Astrocyte (in vitro differentiated cells and primary cell): ENCODE measurements at regions not wholly inside any gene's neighbourhood (a gene's known extent, or its start where the extent isn't known, plus 50 kb on each side); places are given as distances from the start of the nearest gene placed in this dataset.

Source experiments
- DNase-seq: peaks from one replicate; pipeline ENCODE4 v3.0.0-alpha.2; 2010; ENCODE audit warnings: low read depth
- FAIRE-seq: peaks from 2 replicates; lab custom pipeline; 2011; peaks lifted over from hg19 to GRCh38; lab: Jason Lieb, UNC
- H2AFZ ChIP-seq: 2 replicates; pipeline ENCODE4 v1.6.0; 2012; ENCODE audit warnings: low read depth, low read length, inconsistent platforms
- H3K27ac ChIP-seq: 2 replicates; pipeline ENCODE4 v1.5.1; 2011; ENCODE audit warnings: low read depth, low read length, inconsistent platforms
- H3K27me3 ChIP-seq: 2 replicates; pipeline ENCODE4 v1.6.0; 2011; ENCODE audit warnings: low read length, inconsistent platforms; ENCODE audit not compliant: insufficient read depth
- H3K36me3 ChIP-seq: 2 replicates; pipeline ENCODE4 v1.5.1; 2011; ENCODE audit warnings: low read length, inconsistent platforms; ENCODE audit not compliant: insufficient read depth
- H3K4me1 ChIP-seq: 2 replicates; pipeline ENCODE4 v1.5.1; 2011; ENCODE audit warnings: low read length, inconsistent platforms; ENCODE audit not compliant: insufficient read depth
- H3K4me2 ChIP-seq: 2 replicates; pipeline ENCODE4 v1.6.0; 2012; ENCODE audit warnings: low read length, inconsistent platforms
- H3K4me3 ChIP-seq: 2 replicates; pipeline ENCODE4 v1.5.1; 2011; ENCODE audit warnings: low read depth, mild to moderate bottlenecking, low read length, inconsistent platforms; ENCODE audit not compliant: insufficient read depth
- H3K79me2 ChIP-seq: 2 replicates; pipeline ENCODE4 v1.6.0; 2012; ENCODE audit warnings: mild to moderate bottlenecking, low read length, inconsistent platforms; ENCODE audit not compliant: insufficient read depth
- H3K9ac ChIP-seq: 2 replicates; pipeline ENCODE4 v1.6.0; 2012; ENCODE audit warnings: mild to moderate bottlenecking, low read length, inconsistent platforms
- H3K9me3 ChIP-seq: 2 replicates; pipeline ENCODE4 v1.5.1; 2012; ENCODE audit warnings: low read depth, mild to moderate bottlenecking, low read length, inconsistent platforms; ENCODE audit not compliant: insufficient read depth
- H4K20me1 ChIP-seq: 2 replicates; pipeline ENCODE4 v1.6.0; 2012; ENCODE audit warnings: low read length, inconsistent platforms; ENCODE audit not compliant: insufficient read depth
- H3K27ac Mint-ChIP-seq: one replicate; pipeline ENCODE4 v1.8.0; 2021; ENCODE audit warnings: mild to moderate bottlenecking, mixed read lengths; ENCODE audit not compliant: unreplicated experiment
- H3K27me3 Mint-ChIP-seq: one replicate; pipeline ENCODE4 v1.8.0; 2021; ENCODE audit warnings: low read depth, mixed read lengths; ENCODE audit not compliant: unreplicated experiment
- H3K36me3 Mint-ChIP-seq: one replicate; pipeline ENCODE4 v1.8.0; 2021; ENCODE audit warnings: low read depth, mixed read lengths; ENCODE audit not compliant: unreplicated experiment
- H3K4me1 Mint-ChIP-seq: one replicate; pipeline ENCODE4 v1.8.0; 2021; ENCODE audit warnings: low read depth, mixed read lengths; ENCODE audit not compliant: unreplicated experiment
- H3K4me3 Mint-ChIP-seq: one replicate; pipeline ENCODE4 v1.8.0; 2021; ENCODE audit warnings: mild to moderate bottlenecking, moderate library complexity, mixed read lengths; ENCODE audit not compliant: unreplicated experiment
- H3K9me3 Mint-ChIP-seq: one replicate; pipeline ENCODE4 v1.8.0; 2021; ENCODE audit warnings: mild to moderate bottlenecking, mixed read lengths; ENCODE audit not compliant: unreplicated experiment
- CTCF ChIP-seq: IDR thresholded peaks from 2 replicates; pipeline ENCODE4 v1.5.1; 2011; ENCODE audit warnings: low read depth, mild to moderate bottlenecking, inconsistent platforms, low read length, moderate library complexity; ENCODE audit not compliant: insufficient read depth
- EZH2 ChIP-seq: IDR thresholded peaks from 2 replicates; pipeline ENCODE4 v1.6.1; 2012; ENCODE audit warnings: mild to moderate bottlenecking, low read length, inconsistent platforms; ENCODE audit not compliant: insufficient read depth

GRCh38 chr12:92543359-92543758, 159.4 kb upstream of the PLEKHG7 start:
- Histone ChIP-seq H4K20me1 (no peaks in the 10 kb centered on the region), H3K4me3 (no peak overlapping the region), H3K9me3 (no peaks in the 10 kb centered on the region), H3K27me3 (no peaks in the 10 kb centered on the region), H3K9ac (no peak overlapping the region), H3K4me2 (no peak overlapping the region), H2AFZ (no peak overlapping the region), H3K4me1 (peaks cover 12% of the 10 kb centered on the region), H3K36me3 (no peaks in the 10 kb centered on the region), H3K27ac (no peak overlapping the region), H3K79me2 (no peaks in the 10 kb centered on the region)
- Mint-ChIP-seq H3K27me3 (no peaks in the 10 kb centered on the region), H3K36me3 (no peaks in the 10 kb centered on the region), H3K4me1 (peaks cover 19% of the 10 kb centered on the region), H3K27ac (no peak overlapping the region), H3K9me3 (no peaks in the 10 kb centered on the region), H3K4me3 (no peak overlapping the region)
- DNase-seq: no peak
- TF ChIP-seq CTCF: no peak
- no peak for TF ChIP-seq EZH2
- FAIRE-seq: no peak

DNA sequence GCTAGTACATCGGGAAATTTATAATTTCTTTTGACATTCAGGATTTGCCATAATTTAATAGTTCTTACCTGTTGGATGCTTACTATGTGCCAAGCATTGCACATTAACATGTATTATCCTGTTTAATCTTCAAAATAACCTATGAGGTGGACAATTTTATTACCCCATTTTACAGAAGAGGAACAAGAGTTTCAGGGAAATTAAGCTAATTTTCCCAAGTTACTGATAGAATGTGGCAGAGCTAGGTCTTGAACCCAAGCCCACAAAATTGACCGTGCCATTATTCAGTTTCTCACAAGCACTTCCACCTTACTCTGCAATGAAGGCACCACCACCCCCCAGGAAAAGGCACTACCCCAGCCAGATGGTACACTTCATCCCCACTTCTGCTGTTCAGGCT, 161.1 kb upstream of the PLEKHG7 start:
- Mint-ChIP-seq H3K27ac (no peak overlapping the region), H3K27me3 (no peaks in the 10 kb centered on the region), H3K9me3 (no peaks in the 10 kb centered on the region), H3K4me1 (peaks cover 20% of the 10 kb centered on the region), H3K4me3 (no peak overlapping the region), H3K36me3 (no peaks in the 10 kb centered on the region)
- Histone ChIP-seq H3K4me1 (peaks cover 12% of the 10 kb centered on the region), H3K36me3 (no peaks in the 10 kb centered on the region), H3K27me3 (no peaks in the 10 kb centered on the region), H3K4me2 (no peak overlapping the region), H3K4me3 (no peak overlapping the region), H3K9ac (no peak overlapping the region), H2AFZ (no peak overlapping the region), H3K9me3 (no peaks in the 10 kb centered on the region), H3K27ac (no peak overlapping the region), H4K20me1 (no peaks in the 10 kb centered on the region), H3K79me2 (no peaks in the 10 kb centered on the region)
- FAIRE-seq (no peak), DNase-seq (no peak)
- TF ChIP-seq CTCF (no peak), EZH2 (no peak)

GRCh38 chr12:92540782-92541423, 161.9 kb upstream of the PLEKHG7 start:
- H3K9me3 ChIP-seq: no peaks in the 10 kb centered on the region
- FAIRE-seq (no peak), DNase-seq (no peak)
- no peaks in the 10 kb centered on the region for H3K36me3 ChIP-seq
- no peak overlapping the region for H3K27ac Mint-ChIP-seq
- H3K4me1 Mint-ChIP-seq: peaks cover 23% of the 10 kb centered on the region
- TF ChIP-seq CTCF: no peak
- TF ChIP-seq EZH2: no peak
- H3K9ac ChIP-seq: no peak overlapping the region
- no peaks in the 10 kb centered on the region for H3K27me3 ChIP-seq
- peaks cover 12% of the 10 kb centered on the region for H3K4me1 ChIP-seq
- no peaks in the 10 kb centered on the region for H3K79me2 ChIP-seq
- no peak overlapping the region for H3K4me3 Mint-ChIP-seq
- H4K20me1 ChIP-seq: no peaks in the 10 kb centered on the region
- H3K36me3 Mint-ChIP-seq: no peaks in the 10 kb centered on the region
- no peak overlapping the region for H3K27ac ChIP-seq
- no peak overlapping the region for H3K4me3 ChIP-seq
- peak overlapping the region; percentile 4 for H2AFZ ChIP-seq
- no peaks in the 10 kb centered on the region for H3K27me3 Mint-ChIP-seq
- H3K4me2 ChIP-seq: no peak overlapping the region
- no peaks in the 10 kb centered on the region for H3K9me3 Mint-ChIP-seq
